Psoas muscle (tissue), 7 donors: ENCODE measurements at regions not wholly inside any gene's neighbourhood (a gene's known extent, or its start where the extent isn't known, plus 50 kb on each side); places are given as distances from the start of the nearest gene placed in this dataset.

Source experiments
- ATAC-seq, 4 donors: fragments of 200-7000 bp; cut with Tn5 transposase; one replicate each; pipeline ENCODE4 v1.9.1; 2020; ENCODE audit warnings: moderate library complexity in 3 of 4, mild to moderate bottlenecking in 2 of 4
- DNase-seq, 2 donors: peaks; one replicate each; pipeline ENCODE4 v3.0.0-alpha.2; 2020
- H3K27ac ChIP-seq: fragments of 200-600 bp; one replicate; pipeline ENCODE4 v1.8.0; 2022
- H3K27me3 ChIP-seq, 3 donors: fragments of 200-600 bp in 1 of 3; one replicate each; pipeline versions ENCODE4 v1.6.1 to v1.8.0; 2013 to 2022; ENCODE audit warnings: low read length in 2 of 3, mild to moderate bottlenecking in 2 of 3, moderate library complexity in 1 of 3; ENCODE audit not compliant: insufficient read depth in 3 of 3
- H3K36me3 ChIP-seq, 2 donors: fragments of 200-600 bp in 1 of 2; one replicate each; pipeline versions ENCODE4 v1.6.1 to v1.8.0; 2013 to 2022; ENCODE audit warnings: low read depth in 1 of 2, mild to moderate bottlenecking in 1 of 2, moderate library complexity in 1 of 2; ENCODE audit not compliant: insufficient read depth in 1 of 2
- H3K4me1 ChIP-seq: fragments of 200-600 bp; one replicate; pipeline ENCODE4 v1.8.0; 2022
- H3K4me3 ChIP-seq: fragments of 200-600 bp; one replicate; pipeline ENCODE4 v1.8.0; 2022; ENCODE audit warnings: mild to moderate bottlenecking
- H3K9me3 ChIP-seq: fragments of 200-600 bp; one replicate; pipeline ENCODE4 v1.8.0; 2022
- WGBS, 3 donors: extraction: QIAGEN DNeasy Blood & Tissue Kit; methylation state at CpG; one replicate each; pipeline versions ENCODE4 v1.1.6 to v1.1.7; 2013; 5-methylcytosine and 5-hydroxymethylcytosine counted together
- intact Hi-C, 2 donors: fragments of 100-400 bp; cut with DNase I; formaldehyde crosslinking; loops; one replicate each; pipeline versions ENCODE4 v1.11.0 to v1.14.2; 2022
- TF ChIP-seq, protein P1 (sequence below): fragments of 200-600 bp; IDR thresholded peaks from one replicate; pipeline ENCODE4 v1.8.0; 2022; ENCODE audit warnings: antibody characterized with exemption
- donor health status: healthy with polysubstance abuse.
- donor health status: DM: no; HTN: no; CAD: no; lungs with moderate emphysema.
- donor health status: Bipolar disorder and iron deficiency.
- donor health status: healthy.
- donor health status: DM: yes; HTN: yes; CAD: no.
- donor health status: DM: no; HTN: no; CAD: no.
- donor health status: DM: yes; HTN: yes; CAD: no.

DNA sequence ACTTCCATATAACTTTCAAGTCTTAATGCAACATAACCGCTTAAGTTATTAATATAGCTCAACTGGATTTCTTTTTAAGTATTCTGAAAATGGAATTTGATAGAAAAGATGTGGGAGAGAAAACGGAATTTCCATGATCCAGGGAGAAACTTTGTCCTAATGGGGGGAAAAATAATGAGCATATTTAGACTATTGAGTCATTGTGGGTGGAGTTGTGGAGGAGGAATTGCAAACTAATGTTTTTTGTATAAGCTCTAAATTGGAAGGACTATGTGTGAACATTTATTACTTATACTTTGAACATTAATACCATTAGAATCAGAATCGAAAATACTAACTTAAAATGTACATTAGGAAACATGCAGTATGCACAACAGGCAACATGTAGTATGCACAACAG lies 159.9 kb upstream of the NEGR1 start:
- TF ChIP-seq, protein P1, sequence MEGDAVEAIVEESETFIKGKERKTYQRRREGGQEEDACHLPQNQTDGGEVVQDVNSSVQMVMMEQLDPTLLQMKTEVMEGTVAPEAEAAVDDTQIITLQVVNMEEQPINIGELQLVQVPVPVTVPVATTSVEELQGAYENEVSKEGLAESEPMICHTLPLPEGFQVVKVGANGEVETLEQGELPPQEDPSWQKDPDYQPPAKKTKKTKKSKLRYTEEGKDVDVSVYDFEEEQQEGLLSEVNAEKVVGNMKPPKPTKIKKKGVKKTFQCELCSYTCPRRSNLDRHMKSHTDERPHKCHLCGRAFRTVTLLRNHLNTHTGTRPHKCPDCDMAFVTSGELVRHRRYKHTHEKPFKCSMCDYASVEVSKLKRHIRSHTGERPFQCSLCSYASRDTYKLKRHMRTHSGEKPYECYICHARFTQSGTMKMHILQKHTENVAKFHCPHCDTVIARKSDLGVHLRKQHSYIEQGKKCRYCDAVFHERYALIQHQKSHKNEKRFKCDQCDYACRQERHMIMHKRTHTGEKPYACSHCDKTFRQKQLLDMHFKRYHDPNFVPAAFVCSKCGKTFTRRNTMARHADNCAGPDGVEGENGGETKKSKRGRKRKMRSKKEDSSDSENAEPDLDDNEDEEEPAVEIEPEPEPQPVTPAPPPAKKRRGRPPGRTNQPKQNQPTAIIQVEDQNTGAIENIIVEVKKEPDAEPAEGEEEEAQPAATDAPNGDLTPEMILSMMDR = no peak
- 65 to 74% (median 67%) methylated on average over 3 of the region's 3 CpGs for WGBS, 3 donors

DNA sequence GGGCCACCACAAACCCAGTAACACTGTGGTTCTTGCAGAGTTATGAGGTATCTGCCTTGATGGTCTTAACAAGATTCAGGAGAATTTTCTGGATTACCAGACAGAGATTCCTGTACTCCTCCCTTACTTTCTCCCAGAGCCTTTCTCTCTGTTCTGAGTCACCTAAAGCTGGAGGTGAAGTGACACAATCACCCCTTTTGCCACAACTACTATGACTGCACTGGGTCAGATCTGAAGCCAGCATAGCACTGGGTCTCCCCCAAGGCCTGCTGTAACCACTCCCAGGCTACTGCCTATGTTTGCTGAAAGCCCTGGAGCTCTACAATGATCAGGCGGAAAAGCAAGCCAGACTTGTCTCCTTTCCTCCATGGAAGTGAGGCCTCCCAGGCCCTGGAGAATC lies 156.7 kb upstream of the NEGR1 start:
- TF ChIP-seq, protein P1 = no peak
- Histone ChIP-seq H3K36me3 (no peaks in the 10 kb centered on the region), H3K4me3 (no peak overlapping the region), H3K27ac (no peak overlapping the region), H3K9me3 (no peaks in the 10 kb centered on the region), H3K27me3 (no peaks in the 10 kb centered on the region), H3K4me1 (no peaks in the 10 kb centered on the region)
- WGBS, 3 donors = 83 to 95% (median 88%) methylated on average over 1 of the region's 1 CpG
- intact Hi-C loops = no loop called here
- DNase-seq (no peak), ATAC-seq (no peak)

More for the DNA sequence above, 159.9 kb upstream of the NEGR1 start:
- Histone ChIP-seq H3K27ac (no peak overlapping the region), H3K9me3 (no peaks in the 10 kb centered on the region), H3K4me3 (no peak overlapping the region), H3K27me3 (no peaks in the 10 kb centered on the region), H3K36me3 (no peaks in the 10 kb centered on the region), H3K4me1 (no peaks in the 10 kb centered on the region)
- ATAC-seq (no peak), DNase-seq (no peak)
- intact Hi-C loops = no loop called here

DNA sequence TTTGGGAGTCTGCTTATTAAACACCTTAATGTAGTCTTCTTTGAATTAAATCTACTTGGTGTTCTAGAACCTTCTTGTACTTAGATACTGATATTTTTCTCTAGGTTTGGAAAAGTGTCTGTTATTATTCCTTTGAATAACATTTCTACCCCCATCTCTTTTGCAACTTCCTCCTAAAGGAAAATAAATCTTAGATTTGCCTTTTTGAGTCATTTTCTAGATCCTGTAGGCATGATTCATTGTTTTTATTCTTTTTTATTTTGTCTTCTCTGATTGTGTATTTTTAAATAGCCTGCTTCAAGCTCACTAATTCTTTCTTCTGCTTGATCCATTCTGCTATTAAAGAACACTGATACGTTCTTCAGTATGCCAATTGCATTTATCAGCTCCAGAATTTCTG lies 155.9 kb upstream of the NEGR1 start:
- no peak overlapping the region for H3K4me3 ChIP-seq
- H3K4me1 ChIP-seq = no peaks in the 10 kb centered on the region
- H3K36me3 ChIP-seq = no peaks in the 10 kb centered on the region
- TF ChIP-seq, protein P1 = no peak
- no peak for DNase-seq
- no peak overlapping the region for H3K27ac ChIP-seq
- intact Hi-C loops = no loop called here
- H3K27me3 ChIP-seq = no peaks in the 10 kb centered on the region
- WGBS, 3 donors = 60 to 70% (median 62%) methylated on average over 1 of the region's 1 CpG
- no peaks in the 10 kb centered on the region for H3K9me3 ChIP-seq
- no peak for ATAC-seq

DNA sequence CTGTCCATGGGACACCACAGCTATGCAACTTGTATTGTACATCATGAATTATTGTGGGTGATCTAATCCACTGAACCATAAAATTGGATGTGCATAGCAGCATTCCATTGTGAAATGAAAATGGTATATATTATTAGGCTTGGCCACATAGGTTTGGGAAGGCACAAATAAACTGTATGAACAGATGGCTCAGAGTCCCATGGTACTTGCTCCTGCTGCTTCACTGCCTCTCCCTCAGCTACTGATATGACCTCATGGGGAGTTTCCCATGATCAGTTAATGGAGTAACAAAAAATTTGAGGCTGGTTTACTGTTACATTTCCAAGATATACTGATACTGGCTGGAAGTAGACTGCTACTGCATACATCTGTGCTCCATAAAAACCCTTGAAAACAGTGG lies 152.7 kb upstream of the NEGR1 start:
- no peaks in the 10 kb centered on the region for H3K9me3 ChIP-seq
- no peaks in the 10 kb centered on the region for H3K27me3 ChIP-seq
- no peaks in the 10 kb centered on the region for H3K36me3 ChIP-seq
- ATAC-seq (no peak), DNase-seq (no peak)
- H3K4me1 ChIP-seq = no peaks in the 10 kb centered on the region
- TF ChIP-seq, protein P1 = no peak
- intact Hi-C loops = no loop called here
- H3K27ac ChIP-seq = no peak overlapping the region
- no peak overlapping the region for H3K4me3 ChIP-seq

DNA sequence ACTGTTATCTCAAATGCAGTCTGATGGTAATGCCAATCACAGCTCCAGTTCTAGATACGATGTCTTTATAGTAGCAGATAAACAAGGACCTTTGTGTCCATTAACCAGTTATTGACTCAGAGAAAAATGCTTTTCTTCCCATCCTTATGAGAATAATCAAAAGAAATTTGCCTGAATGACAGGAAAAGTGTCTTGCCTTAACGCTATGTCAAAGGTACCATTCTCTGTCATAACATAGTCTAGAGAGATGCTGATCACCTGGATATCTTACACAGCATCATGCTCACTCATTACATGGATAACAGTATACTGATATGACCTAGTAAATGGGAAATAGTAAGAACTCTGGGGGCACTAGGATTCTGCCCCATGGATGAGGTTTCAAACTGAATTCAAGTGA lies 151.7 kb upstream of the NEGR1 start:
- Histone ChIP-seq H3K27ac (no peak overlapping the region), H3K4me3 (no peak overlapping the region), H3K4me1 (no peaks in the 10 kb centered on the region), H3K27me3 (no peaks in the 10 kb centered on the region), H3K36me3 (no peaks in the 10 kb centered on the region), H3K9me3 (no peaks in the 10 kb centered on the region)
- WGBS, 3 donors = 82 to 91% (median 84%) methylated on average over 2 of the region's 2 CpGs
- DNase-seq (no peak), ATAC-seq (no peak)
- TF ChIP-seq, protein P1 = no peak
- intact Hi-C loops = no loop called here
